Sigmoid colon (tissue), 4 donors: ENCODE measurements at regions not wholly inside any gene's neighbourhood (a gene's known extent, or its start where the extent isn't known, plus 50 kb on each side); places are given as distances from the start of the nearest gene placed in this dataset.

Experiments used
- EP300 ChIP-seq, 4 donors: sonication (generic); formaldehyde crosslinking; IDR thresholded peaks; one replicate each; pipeline ENCODE4 v1.6.1; 2017; ENCODE audit warnings: antibody characterized with exemption in 4 of 4
- POLR2AphosphoS5 ChIP-seq, 4 donors: sonication (generic); formaldehyde crosslinking; IDR thresholded peaks; one replicate each; pipeline ENCODE4 v1.6.1; 2017; ENCODE audit warnings: antibody characterized with exemption in 4 of 4
- TF ChIP-seq, protein P1 (sequence below), 4 experiments: fragments of 450-650 bp in 3 of 4; fragments of 200-600 bp in 1 of 4; IDR thresholded peaks; one replicate each; pipeline ENCODE4 v1.5.1; 2016 to 2019; ENCODE audit warnings: antibody characterized with exemption in 4 of 4, mild to moderate bottlenecking in 3 of 4, moderate library complexity in 2 of 4

DNA sequence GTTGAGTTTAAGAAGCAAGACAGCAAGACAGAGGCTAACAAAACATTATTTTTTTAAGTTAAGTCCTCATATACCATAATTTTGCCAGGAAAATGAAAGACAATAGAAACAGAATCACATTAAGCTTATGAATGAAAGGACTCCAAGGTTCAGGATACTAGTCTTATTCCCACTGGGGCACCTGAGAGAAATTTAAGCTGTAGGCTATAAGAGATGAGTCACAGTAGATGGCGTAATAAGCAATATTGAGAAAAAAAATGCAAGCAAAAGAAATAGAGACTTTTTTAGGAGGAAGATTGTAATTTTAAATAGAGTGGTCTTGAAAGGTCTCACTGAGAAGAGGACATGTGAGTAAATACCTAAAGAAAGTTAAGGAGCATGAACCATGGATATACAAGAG is 57.1 kb upstream of the KIF2B start:
- TF ChIP-seq, protein P1, sequence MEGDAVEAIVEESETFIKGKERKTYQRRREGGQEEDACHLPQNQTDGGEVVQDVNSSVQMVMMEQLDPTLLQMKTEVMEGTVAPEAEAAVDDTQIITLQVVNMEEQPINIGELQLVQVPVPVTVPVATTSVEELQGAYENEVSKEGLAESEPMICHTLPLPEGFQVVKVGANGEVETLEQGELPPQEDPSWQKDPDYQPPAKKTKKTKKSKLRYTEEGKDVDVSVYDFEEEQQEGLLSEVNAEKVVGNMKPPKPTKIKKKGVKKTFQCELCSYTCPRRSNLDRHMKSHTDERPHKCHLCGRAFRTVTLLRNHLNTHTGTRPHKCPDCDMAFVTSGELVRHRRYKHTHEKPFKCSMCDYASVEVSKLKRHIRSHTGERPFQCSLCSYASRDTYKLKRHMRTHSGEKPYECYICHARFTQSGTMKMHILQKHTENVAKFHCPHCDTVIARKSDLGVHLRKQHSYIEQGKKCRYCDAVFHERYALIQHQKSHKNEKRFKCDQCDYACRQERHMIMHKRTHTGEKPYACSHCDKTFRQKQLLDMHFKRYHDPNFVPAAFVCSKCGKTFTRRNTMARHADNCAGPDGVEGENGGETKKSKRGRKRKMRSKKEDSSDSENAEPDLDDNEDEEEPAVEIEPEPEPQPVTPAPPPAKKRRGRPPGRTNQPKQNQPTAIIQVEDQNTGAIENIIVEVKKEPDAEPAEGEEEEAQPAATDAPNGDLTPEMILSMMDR (IDR thresholded peaks at IDR 0.05): no peak
- TF ChIP-seq POLR2AphosphoS5 (IDR thresholded peaks at IDR 0.05) (no peak), EP300 (IDR thresholded peaks at IDR 0.05) (no peak)
